ENCODE measurements at regions not wholly inside any gene's neighbourhood (a gene's known extent, or its start where the extent isn't known, plus 50 kb on each side); places are given as distances from the start of the nearest gene placed in this dataset.

DNA sequence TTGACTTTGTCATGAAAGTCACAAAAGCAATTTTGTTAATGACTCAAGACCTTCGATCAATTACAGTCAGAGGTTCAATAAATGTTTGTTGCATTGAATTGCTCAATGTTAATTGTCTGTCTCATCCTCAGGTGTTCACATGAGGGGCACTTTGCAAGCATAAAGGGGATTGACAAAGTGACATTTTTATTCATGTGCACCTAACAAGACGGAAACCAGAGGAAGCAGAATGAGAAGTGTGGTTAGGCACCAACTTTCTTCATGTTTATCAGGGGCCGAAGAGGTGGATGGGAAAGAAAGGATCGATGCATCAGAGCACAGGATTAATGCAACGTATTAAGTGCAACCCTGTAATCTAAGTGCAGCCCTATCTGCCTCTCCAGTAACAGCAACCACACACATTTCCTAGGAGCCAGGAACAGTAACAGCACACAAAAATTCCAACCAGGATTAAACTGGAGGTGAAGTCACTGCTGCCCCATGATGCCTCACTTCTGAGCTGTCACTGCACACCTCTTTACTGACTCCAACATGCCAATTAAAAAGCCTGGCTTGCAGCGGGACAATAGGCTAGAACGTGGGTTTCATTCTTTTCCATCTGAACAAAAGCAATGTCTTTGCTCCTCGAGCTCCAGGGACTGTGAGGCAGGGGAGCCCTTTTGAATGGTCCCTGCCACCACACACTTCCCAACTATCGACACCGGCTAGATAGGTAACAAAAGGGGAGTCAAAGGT lies 262.7 kb downstream of the CD83 start:
- no peaks in the 10 kb centered on the region for H3K36me3 ChIP-seq (ENCODE audit: control insufficient read depth, insufficient read depth, low read length)
- no CpG with 5 or more reads among the region's 10 CpGs for WGBS (ENCODE audit: insufficient coverage, insufficient read length)
- no peaks in the 10 kb centered on the region for H3K27me3 ChIP-seq (ENCODE audit: control insufficient read depth, insufficient read depth, low read length)
- peak overlapping the region; percentile 43 for H3K27ac ChIP-seq (ENCODE audit: low read length)
- peaks cover 10% of the 10 kb centered on the region; the same call in 1 of the 2 replicates for H3K4me1 ChIP-seq (ENCODE audit: control insufficient read depth, insufficient read depth, low read length)
- H3K4me3 ChIP-seq (ENCODE audit: low read length): no peak overlapping the region
- no peaks in the 10 kb centered on the region for H3K9me3 ChIP-seq (ENCODE audit: control insufficient read depth, insufficient read depth, low read length)
- DNase-seq (ENCODE audit: low read depth, low spot score): no peak

DNA sequence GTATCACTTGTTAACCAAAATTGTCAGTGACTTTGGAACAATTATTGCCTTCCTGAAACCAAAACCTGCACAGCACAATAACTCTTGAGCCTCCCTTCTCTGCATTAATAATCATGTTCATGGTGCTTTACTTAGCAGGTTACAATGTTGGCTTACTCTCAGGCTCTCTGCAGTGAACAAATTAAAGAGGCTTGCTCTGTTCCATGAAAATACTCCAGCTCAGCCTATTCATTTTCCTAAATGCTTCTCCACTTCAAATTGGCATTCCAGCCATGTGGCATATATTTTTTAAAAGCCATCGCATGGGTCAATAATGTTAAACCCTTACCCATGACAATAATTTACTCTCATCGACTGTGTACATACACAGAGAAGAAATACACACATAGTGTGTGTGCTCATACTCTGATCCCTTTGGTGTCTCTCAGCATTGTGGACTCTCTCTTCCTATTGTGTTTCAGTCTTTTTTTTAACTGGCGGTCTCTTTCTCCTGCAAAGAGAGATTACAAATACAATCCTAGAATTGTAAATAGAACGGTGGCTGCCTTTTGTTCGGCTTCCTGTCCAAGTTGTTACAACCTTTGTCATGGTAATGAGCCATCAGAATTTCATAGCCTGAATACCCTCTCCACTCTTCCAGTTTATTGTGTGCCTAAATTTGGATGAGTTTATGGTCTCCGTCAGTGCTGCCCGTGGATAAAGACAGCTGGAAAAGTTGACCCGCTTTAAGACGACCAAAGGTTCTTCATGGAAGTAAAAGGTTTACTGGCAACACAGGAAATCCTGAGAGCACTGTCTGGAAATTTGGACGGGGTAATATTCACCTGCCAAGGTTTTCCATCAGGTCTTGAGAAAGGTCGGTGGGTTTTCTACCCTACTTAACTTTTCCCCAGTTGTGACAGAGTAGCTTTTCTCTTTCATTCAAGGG lies 263.6 kb downstream of the CD83 start:
- Histone ChIP-seq H3K4me1 (ENCODE audit: control insufficient read depth, insufficient read depth, low read length) (peaks cover 10% of the 10 kb centered on the region; the same call in 1 of the 2 replicates), H3K27me3 (ENCODE audit: control insufficient read depth, insufficient read depth, low read length) (no peaks in the 10 kb centered on the region), H3K36me3 (ENCODE audit: control insufficient read depth, insufficient read depth, low read length) (no peaks in the 10 kb centered on the region), H3K4me3 (ENCODE audit: low read length) (no peak overlapping the region), H3K9me3 (ENCODE audit: control insufficient read depth, insufficient read depth, low read length) (no peaks in the 10 kb centered on the region), H3K27ac (ENCODE audit: low read length) (peak overlapping the region; percentile 70)
- WGBS (ENCODE audit: insufficient coverage, insufficient read length): no CpG with 5 or more reads among the region's 11 CpGs
- DNase-seq (ENCODE audit: low read depth, low spot score): no peak

DNA sequence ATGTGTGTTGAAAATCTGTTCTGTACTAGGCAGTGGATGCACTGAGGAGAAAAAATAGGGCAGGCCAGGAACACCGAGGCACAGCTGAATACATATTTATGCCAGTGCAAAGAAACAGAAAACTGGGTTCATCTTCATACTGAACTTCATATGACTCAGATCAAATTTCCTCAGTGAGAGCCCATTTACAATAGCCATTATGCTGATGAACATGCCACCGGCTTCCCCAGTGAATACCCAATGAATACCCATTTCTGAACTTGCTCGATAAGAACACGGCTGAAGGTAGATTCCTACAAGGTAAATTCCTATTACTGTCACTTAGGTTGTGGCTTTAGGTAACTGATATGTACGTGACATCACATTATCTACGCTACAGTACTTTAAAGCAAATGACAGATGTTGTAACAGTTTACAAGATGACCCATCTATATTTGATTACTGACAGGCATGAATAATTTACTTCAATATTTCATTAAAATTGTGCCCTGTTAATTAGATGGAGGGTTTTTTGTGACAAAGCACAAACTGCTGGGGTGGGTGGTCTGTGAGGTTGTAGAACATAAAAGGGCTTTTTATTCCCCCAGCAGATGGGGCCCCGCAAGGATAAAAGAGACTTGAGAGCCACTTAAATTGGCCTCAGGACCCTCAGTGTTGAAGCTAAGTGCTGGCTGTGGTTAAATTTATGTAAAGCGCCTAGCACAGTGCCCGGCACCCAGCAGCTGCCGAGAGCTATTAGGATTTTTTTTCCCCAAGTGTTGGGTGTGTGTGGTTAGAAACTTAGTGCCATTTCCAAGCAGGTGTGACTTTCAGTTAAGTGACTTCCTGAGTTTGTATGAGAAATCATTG lies 264.5 kb downstream of the CD83 start:
- no peak overlapping the region for H3K4me3 ChIP-seq (ENCODE audit: low read length)
- no peaks in the 10 kb centered on the region for H3K36me3 ChIP-seq (ENCODE audit: control insufficient read depth, insufficient read depth, low read length)
- no peak for DNase-seq (ENCODE audit: low read depth, low spot score)
- H3K4me1 ChIP-seq (ENCODE audit: control insufficient read depth, insufficient read depth, low read length): peaks cover 10% of the 10 kb centered on the region; the same call in 1 of the 2 replicates
- H3K27ac ChIP-seq (ENCODE audit: low read length): peak overlapping the region; percentile 70
- H3K9me3 ChIP-seq (ENCODE audit: control insufficient read depth, insufficient read depth, low read length): no peaks in the 10 kb centered on the region
- WGBS (ENCODE audit: insufficient coverage, insufficient read length): no CpG with 5 or more reads among the region's 10 CpGs
- no peaks in the 10 kb centered on the region for H3K27me3 ChIP-seq (ENCODE audit: control insufficient read depth, insufficient read depth, low read length)

DNA sequence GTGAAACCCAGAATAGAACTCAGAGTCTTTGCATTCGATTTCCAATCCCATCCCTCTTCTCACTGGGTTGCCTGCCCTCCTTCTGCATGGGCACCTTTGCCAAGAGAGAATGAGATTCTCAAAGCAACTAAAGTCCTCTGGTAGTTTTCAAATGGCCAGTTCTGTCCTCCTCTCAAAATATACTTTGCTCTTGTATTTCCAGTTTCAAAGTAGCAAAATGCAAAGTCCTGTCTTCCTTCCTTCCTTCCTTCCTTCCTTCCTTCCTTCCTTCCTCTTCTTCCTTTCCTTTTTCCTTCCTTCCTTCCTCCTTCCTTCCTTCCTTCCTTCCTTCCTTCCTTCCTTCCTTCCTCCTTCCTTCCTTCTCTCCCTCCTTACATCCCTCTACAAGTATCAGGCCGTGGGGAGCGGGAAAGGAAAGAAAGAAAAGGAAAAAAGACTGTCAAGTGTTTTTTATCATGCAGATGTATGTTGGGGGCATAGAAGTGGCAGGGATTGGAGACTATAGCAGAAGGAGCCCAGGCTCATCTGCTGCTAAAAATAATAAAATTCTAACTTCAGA lies 265.2 kb downstream of the CD83 start:
- Histone ChIP-seq H3K4me1 (ENCODE audit: control insufficient read depth, insufficient read depth, low read length) (peaks cover 10% of the 10 kb centered on the region; the same call in 1 of the 2 replicates), H3K27me3 (ENCODE audit: control insufficient read depth, insufficient read depth, low read length) (no peaks in the 10 kb centered on the region), H3K36me3 (ENCODE audit: control insufficient read depth, insufficient read depth, low read length) (no peaks in the 10 kb centered on the region), H3K4me3 (ENCODE audit: low read length) (no peak overlapping the region), H3K27ac (ENCODE audit: low read length) (peak overlapping the region; percentile 48), H3K9me3 (ENCODE audit: control insufficient read depth, insufficient read depth, low read length) (no peaks in the 10 kb centered on the region)
- DNase-seq (ENCODE audit: low read depth, low spot score): no peak
- WGBS (ENCODE audit: insufficient coverage, insufficient read length): no CpG with 5 or more reads among the region's 3 CpGs

DNA sequence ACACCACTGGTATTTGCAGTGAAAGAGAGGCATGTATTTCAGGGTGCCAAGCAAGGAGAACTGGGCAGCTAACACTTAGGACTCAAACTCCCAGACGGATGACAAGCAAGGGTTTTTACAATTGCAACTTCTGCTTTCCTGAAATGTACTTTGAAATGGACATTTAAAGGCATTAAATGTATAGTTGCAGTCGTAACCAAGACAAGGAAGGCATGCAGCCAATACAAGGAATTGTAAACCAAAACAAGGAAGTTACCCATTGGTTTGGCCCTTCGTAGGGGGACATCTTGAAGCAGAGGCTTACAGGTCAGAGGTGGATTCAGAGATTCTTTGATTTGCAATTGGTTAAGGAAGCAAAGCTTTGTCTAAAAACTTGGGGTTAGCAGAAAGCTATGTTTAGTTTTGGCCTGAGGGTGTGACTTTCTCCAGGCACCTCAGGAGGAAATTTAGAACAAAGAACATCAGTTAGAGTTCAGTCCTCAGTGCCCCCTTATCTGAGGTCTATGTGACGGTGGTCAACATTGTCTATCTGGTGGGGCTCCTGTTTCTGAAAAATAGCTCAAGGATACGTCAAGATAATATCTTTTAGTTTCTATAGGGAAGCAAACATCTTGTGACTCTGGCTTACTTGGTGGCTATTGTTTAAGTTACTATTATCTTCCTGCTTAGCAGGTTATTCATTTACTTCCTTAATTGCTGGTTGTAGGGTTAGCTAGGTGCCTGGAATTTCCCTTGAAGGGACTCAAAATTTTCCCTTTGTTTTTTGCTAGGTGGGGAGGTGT lies 266.0 kb downstream of the CD83 start:
- Histone ChIP-seq H3K4me1 (ENCODE audit: control insufficient read depth, insufficient read depth, low read length) (peaks cover 10% of the 10 kb centered on the region; the same call in 1 of the 2 replicates), H3K27ac (ENCODE audit: low read length) (peak overlapping the region; percentile 48), H3K9me3 (ENCODE audit: control insufficient read depth, insufficient read depth, low read length) (no peaks in the 10 kb centered on the region), H3K4me3 (ENCODE audit: low read length) (no peak overlapping the region), H3K27me3 (ENCODE audit: control insufficient read depth, insufficient read depth, low read length) (no peaks in the 10 kb centered on the region), H3K36me3 (ENCODE audit: control insufficient read depth, insufficient read depth, low read length) (no peaks in the 10 kb centered on the region)
- DNase-seq (ENCODE audit: low read depth, low spot score): no peak
- WGBS (ENCODE audit: insufficient coverage, insufficient read length): no CpG with 5 or more reads among the region's 5 CpGs

DNA sequence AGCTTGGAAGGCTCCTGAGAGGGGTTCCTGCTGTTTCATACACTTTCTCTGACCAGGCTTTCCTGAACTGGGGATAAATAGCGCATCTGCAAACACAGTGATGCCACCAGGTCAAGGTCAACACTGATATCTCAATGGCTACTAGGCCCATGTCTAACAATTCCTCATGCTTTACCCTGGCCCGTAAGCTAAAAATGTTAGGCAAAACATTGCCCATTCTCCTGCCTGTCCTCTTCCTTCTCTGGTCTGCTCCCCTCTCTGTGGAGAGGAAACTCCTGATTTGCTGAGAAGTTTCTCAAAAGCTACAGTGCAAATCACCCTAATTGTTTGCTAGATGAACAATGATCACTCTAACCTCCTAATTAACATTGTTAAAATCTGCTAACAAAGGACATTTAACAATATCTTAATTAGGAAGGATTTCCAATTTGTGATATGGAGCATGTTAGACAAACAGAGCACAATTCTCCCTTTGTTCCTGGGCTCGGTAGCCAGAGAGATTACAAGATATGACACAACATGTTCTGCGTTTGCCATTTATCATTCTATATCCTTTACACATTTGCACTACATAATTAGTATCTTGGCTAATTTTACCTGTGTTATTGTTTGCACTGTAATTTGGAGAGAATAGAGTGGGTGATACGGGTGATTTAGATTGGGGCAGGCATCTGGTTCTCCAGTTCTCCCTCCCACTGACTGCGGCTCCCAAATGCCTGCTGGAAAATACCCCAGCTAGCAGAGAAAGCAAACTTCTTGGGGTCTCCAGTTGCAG lies 266.8 kb downstream of the CD83 start:
- Histone ChIP-seq H3K36me3 (ENCODE audit: control insufficient read depth, insufficient read depth, low read length) (no peaks in the 10 kb centered on the region), H3K27me3 (ENCODE audit: control insufficient read depth, insufficient read depth, low read length) (no peaks in the 10 kb centered on the region), H3K4me3 (ENCODE audit: low read length) (no peak overlapping the region), H3K9me3 (ENCODE audit: control insufficient read depth, insufficient read depth, low read length) (no peaks in the 10 kb centered on the region), H3K4me1 (ENCODE audit: control insufficient read depth, insufficient read depth, low read length) (peaks cover 10% of the 10 kb centered on the region; the same call in 1 of the 2 replicates), H3K27ac (ENCODE audit: low read length) (no peak overlapping the region)
- WGBS (ENCODE audit: insufficient coverage, insufficient read length): no CpG with 5 or more reads among the region's 6 CpGs
- no peak for DNase-seq (ENCODE audit: low read depth, low spot score)

DNA sequence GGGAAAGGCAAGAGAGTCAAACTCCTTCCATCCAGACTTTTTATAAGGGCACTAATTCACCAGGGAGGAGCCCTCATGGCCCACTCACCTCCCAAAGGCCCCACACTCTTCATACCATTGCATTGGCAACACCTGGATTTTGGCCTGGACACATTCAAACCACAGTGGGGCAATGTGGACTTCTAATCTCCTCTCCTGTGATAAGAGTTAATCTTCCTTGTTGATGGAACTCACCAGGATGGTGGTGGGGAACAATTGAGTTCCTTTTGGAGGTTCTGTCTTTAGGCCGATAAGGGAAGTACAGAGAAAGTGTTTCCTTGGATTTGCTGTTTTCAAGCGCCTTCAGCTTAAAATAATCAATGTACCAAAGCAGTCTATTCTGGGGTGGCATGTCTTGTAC lies 268.7 kb downstream of the CD83 start:
- Histone ChIP-seq H3K4me1 (ENCODE audit: control insufficient read depth, insufficient read depth, low read length) (peaks cover 5% of the 10 kb centered on the region; the same call in 1 of the 2 replicates), H3K36me3 (ENCODE audit: control insufficient read depth, insufficient read depth, low read length) (no peaks in the 10 kb centered on the region), H3K27me3 (ENCODE audit: control insufficient read depth, insufficient read depth, low read length) (no peaks in the 10 kb centered on the region), H3K4me3 (ENCODE audit: low read length) (no peak overlapping the region), H3K9me3 (ENCODE audit: control insufficient read depth, insufficient read depth, low read length) (no peaks in the 10 kb centered on the region), H3K27ac (ENCODE audit: low read length) (no peak overlapping the region)
- DNase-seq (ENCODE audit: low read depth, low spot score): no peak
- WGBS (ENCODE audit: insufficient coverage, insufficient read length): no CpG with 5 or more reads among the region's 2 CpGs

DNA sequence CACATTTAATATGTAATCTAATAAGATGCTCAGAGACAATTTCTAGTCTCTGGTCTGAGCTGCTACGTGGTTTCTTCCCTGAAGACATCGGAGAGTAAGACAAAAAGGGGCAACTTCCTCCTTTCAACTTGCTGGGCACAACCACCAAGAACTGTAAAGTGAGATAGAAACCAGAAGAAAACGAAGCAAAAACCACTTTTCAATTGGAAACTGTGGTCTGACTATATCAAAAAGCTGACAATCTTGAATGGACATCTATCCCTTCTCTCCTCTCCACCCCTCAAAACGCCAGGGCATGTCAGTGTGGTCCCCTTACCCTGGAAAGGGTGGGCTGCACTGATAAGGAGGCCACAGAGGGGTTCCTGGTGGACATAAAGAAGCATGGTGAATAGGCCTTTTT lies 269.1 kb downstream of the CD83 start:
- H3K27me3 ChIP-seq (ENCODE audit: control insufficient read depth, insufficient read depth, low read length): no peaks in the 10 kb centered on the region
- no peak overlapping the region for H3K4me3 ChIP-seq (ENCODE audit: low read length)
- no CpG with 5 or more reads among the region's 4 CpGs for WGBS (ENCODE audit: insufficient coverage, insufficient read length)
- H3K9me3 ChIP-seq (ENCODE audit: control insufficient read depth, insufficient read depth, low read length): no peaks in the 10 kb centered on the region
- peaks cover 5% of the 10 kb centered on the region; the same call in 1 of the 2 replicates for H3K4me1 ChIP-seq (ENCODE audit: control insufficient read depth, insufficient read depth, low read length)
- no peak for DNase-seq (ENCODE audit: low read depth, low spot score)
- no peaks in the 10 kb centered on the region for H3K36me3 ChIP-seq (ENCODE audit: control insufficient read depth, insufficient read depth, low read length)
- no peak overlapping the region for H3K27ac ChIP-seq (ENCODE audit: low read length)

DNA sequence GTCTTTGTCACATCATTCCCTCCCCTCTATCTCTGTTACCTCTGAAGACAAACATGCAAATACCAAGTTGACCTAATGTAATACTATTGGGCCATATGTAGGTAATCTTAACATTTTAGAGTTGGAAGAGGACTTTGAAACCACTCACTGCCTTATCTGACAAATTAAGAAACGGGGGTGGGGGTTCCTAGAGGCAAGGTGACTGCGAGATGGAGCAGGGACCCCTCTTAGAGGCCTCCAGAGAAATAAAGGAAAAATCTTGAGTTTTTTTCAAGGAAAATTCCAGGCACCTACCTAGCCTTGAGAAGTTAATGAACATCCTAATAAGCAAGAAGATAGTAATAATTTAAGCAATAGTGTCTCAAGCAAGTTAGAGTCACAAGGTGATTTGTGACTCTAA lies 270.8 kb downstream of the CD83 start:
- H3K4me1 ChIP-seq (ENCODE audit: control insufficient read depth, insufficient read depth, low read length): peaks cover 3% of the 10 kb centered on the region; the same call in 1 of the 2 replicates
- no peak for DNase-seq (ENCODE audit: low read depth, low spot score)
- no peak overlapping the region for H3K4me3 ChIP-seq (ENCODE audit: low read length)
- no peaks in the 10 kb centered on the region for H3K36me3 ChIP-seq (ENCODE audit: control insufficient read depth, insufficient read depth, low read length)
- no peaks in the 10 kb centered on the region for H3K27me3 ChIP-seq (ENCODE audit: control insufficient read depth, insufficient read depth, low read length)
- H3K27ac ChIP-seq (ENCODE audit: low read length): no peak overlapping the region
- no CpG with 5 or more reads among the region's 2 CpGs for WGBS (ENCODE audit: insufficient coverage, insufficient read length)
- no peaks in the 10 kb centered on the region for H3K9me3 ChIP-seq (ENCODE audit: control insufficient read depth, insufficient read depth, low read length)
